GM12864 (cell line): ENCODE measurements at regions not wholly inside any gene's neighbourhood (a gene's known extent, or its start where the extent isn't known, plus 50 kb on each side); places are given as distances from the start of the nearest gene placed in this dataset.

Experiments
- DNase-seq: peaks from one replicate; pipeline ENCODE4 v3.0.0-alpha.2; 2011; ENCODE audit warnings: low read depth
- H3K4me3 ChIP-seq: 2 replicates; pipeline ENCODE4 v1.5.1; 2011; ENCODE audit warnings: mild to moderate bottlenecking, low read depth, low read length, control low read depth
- CTCF ChIP-seq: IDR thresholded peaks from 2 replicates; pipeline ENCODE4 v1.5.1; 2011; ENCODE audit warnings: low read depth, mild to moderate bottlenecking, moderate library complexity, low read length, control low read depth, inconsistent platforms; ENCODE audit errors: missing control alignments

GRCh38 chrX:10021461-10022272 lies 54.5 kb downstream of the CLDN34 start:
- no peak overlapping the region for H3K4me3 ChIP-seq
- TF ChIP-seq CTCF: no peak
- no peak for DNase-seq

GRCh38 chrX:10022273-10022541 lies 55.0 kb downstream of the CLDN34 start:
- TF ChIP-seq CTCF: no peak
- no peak for DNase-seq

GRCh38 chrX:10022580-10023245 lies 55.6 kb downstream of the CLDN34 start:
- no peak for DNase-seq
- no peak for TF ChIP-seq CTCF
- no peak overlapping the region for H3K4me3 ChIP-seq

More at GRCh38 chrX:10022273-10022541, 55.0 kb downstream of the CLDN34 start:
- H3K4me3 ChIP-seq: no peak overlapping the region

GRCh38 chrX:10023821-10024220 lies 56.7 kb downstream of the CLDN34 start:
- no peak for DNase-seq
- TF ChIP-seq CTCF: no peak
- no peak overlapping the region for H3K4me3 ChIP-seq

- H3K4me3 ChIP-seq: no peak overlapping the region
- no peak for DNase-seq
- TF ChIP-seq CTCF: no peak
Measured at GRCh38 chrX:10025742-10026493, 58.8 kb downstream of the CLDN34 start.

GRCh38 chrX:10028283-10029104 lies 61.3 kb downstream of the CLDN34 start:
- no peak overlapping the region for H3K4me3 ChIP-seq
- TF ChIP-seq CTCF: no peak
- no peak for DNase-seq
